Suppressor macrophage treated with lipopolysaccharide for 4 hours (primary cell): ENCODE measurements at regions not wholly inside any gene's neighbourhood (a gene's known extent, or its start where the extent isn't known, plus 50 kb on each side); places are given as distances from the start of the nearest gene placed in this dataset.
"Not testable (repeated sequence)": the region's sequence is repeated elsewhere in the genome, so short reads cannot be mapped to it uniquely, and the experiment has no call there.

Source experiments
- DNase-seq: peaks from one replicate; pipeline ENCODE4 v3.0.0-alpha.2; 2020

GRCh38 chr1:5682626-5683225 is 309.5 kb downstream of the NPHP4 start:
- no peak for DNase-seq

- DNase-seq: no peak
Observed at GRCh38 chr1:5681654-5682053, 310.6 kb downstream of the NPHP4 start.

GRCh38 chr1:5680600-5680999 is 311.6 kb downstream of the NPHP4 start:
- DNase-seq: no peak

GRCh38 chr1:5678759-5679158 is 313.5 kb downstream of the NPHP4 start:
- DNase-seq: no peak

GRCh38 chr1:5672355-5672754 is 319.9 kb downstream of the NPHP4 start:
- DNase-seq: not testable (repeated sequence)

- no peak for DNase-seq
Observed at GRCh38 chr1:5670590-5671350, 321.5 kb downstream of the NPHP4 start.

GRCh38 chr1:5667513-5668325 is 324.5 kb downstream of the NPHP4 start:
- DNase-seq: no peak

- DNase-seq: no peak
Observed at GRCh38 chr1:5664906-5665875, 327.0 kb downstream of the NPHP4 start.

- DNase-seq: no peak
Observed at GRCh38 chr1:5664081-5664768, 328.0 kb downstream of the NPHP4 start.

- DNase-seq: no peak
Observed at GRCh38 chr1:5662744-5663126, 329.5 kb downstream of the NPHP4 start.

GRCh38 chr1:5662086-5662743 is 330.0 kb downstream of the NPHP4 start:
- DNase-seq: no peak

GRCh38 chr1:5661196-5662085 is 330.8 kb downstream of the NPHP4 start:
- DNase-seq: no peak

- no peak for DNase-seq
Observed at GRCh38 chr1:5660141-5660935, 331.9 kb downstream of the NPHP4 start.

- no peak for DNase-seq
Observed at GRCh38 chr1:5659606-5660005, 332.6 kb downstream of the NPHP4 start.

- DNase-seq: no peak
Observed at GRCh38 chr1:5658340-5659316, 333.6 kb downstream of the NPHP4 start.

GRCh38 chr1:5651964-5652821 is 340.0 kb downstream of the NPHP4 start:
- DNase-seq: no peak

GRCh38 chr1:5651473-5651872 is 340.8 kb downstream of the NPHP4 start:
- DNase-seq: no peak
